ENCODE measurements at regions not wholly inside any gene's neighbourhood (a gene's known extent, or its start where the extent isn't known, plus 50 kb on each side); places are given as distances from the start of the nearest gene placed in this dataset.

- Mint-ChIP-seq H3K4me3 (no peak overlapping the region), H3K27ac (no peak overlapping the region), H3K9me3 (peaks cover 0 to 3% (median 2%) of the 10 kb centered on the region in 7 donors), H3K4me1 (no peaks in the 10 kb centered on the region), H3K36me3 (no peaks in the 10 kb centered on the region), H3K27me3 (ENCODE audit: low read depth in 3 of 3) (peaks cover 0 to 2% (median 0%) of the 10 kb centered on the region in 3 donors)
- Histone ChIP-seq H3K4me1 (ENCODE audit: control insufficient read depth in 1 of 2, insufficient read depth in 2 of 2, low read length in 2 of 2) (no peaks in the 10 kb centered on the region), H3K9me3 (replicated peaks in 1 of 2; ENCODE audit: control insufficient read depth in 1 of 2, insufficient read depth in 1 of 2, low read length in 2 of 2) (no peaks in the 10 kb centered on the region), H3K4me3 (replicated peaks in 1 of 3; ENCODE audit: low read depth in 2 of 3, low read length in 3 of 3) (no peak overlapping the region), H3K27me3 (ENCODE audit: control insufficient read depth in 2 of 2, insufficient read depth in 2 of 2, low read length in 2 of 2) (no peaks in the 10 kb centered on the region), H4K20me1 (ENCODE audit: insufficient read depth, low read length) (no peaks in the 10 kb centered on the region), H3K4me2 (replicated peaks; ENCODE audit: extremely low read depth, low read length, poor library complexity, severe bottlenecking) (no peak overlapping the region), H3K36me3 (replicated peaks in 1 of 2; ENCODE audit: control insufficient read depth in 1 of 2, insufficient read depth in 2 of 2, low read length in 2 of 2) (no peaks in the 10 kb centered on the region), H2AFZ (ENCODE audit: insufficient read depth, low read depth, low read length, poor library complexity, severe bottlenecking) (no peak overlapping the region), H3K9ac (ENCODE audit: insufficient read depth, low read length, poor library complexity, severe bottlenecking) (no peak overlapping the region), H3K27ac (ENCODE audit: low read depth in 1 of 2, low read length in 2 of 2) (no peak overlapping the region), H3K79me2 (ENCODE audit: insufficient read depth, low read length) (no peaks in the 10 kb centered on the region)
- no peak for TF ChIP-seq CTCF (IDR thresholded peaks at IDR 0.05)
- no peak for DNase-seq
- WGBS (ENCODE audit: insufficient coverage): 75% methylated on average over 2 of the region's 3 CpGs
- intact Hi-C loops (cut with micrococcal nuclease): no loop called here
These were observed 323.7 kb upstream of the ANKRD30A start for GRCh38 chr10:36801660-36802059.

GRCh38 chr10:36794981-36795380, 330.4 kb upstream of the ANKRD30A start:
- Histone ChIP-seq H3K4me3 (replicated peaks in 1 of 3; ENCODE audit: low read depth in 2 of 3, low read length in 3 of 3) (no peak overlapping the region), H3K79me2 (ENCODE audit: insufficient read depth, low read length) (no peaks in the 10 kb centered on the region), H3K4me1 (ENCODE audit: control insufficient read depth in 1 of 2, insufficient read depth in 2 of 2, low read length in 2 of 2) (no peaks in the 10 kb centered on the region), H4K20me1 (ENCODE audit: insufficient read depth, low read length) (no peaks in the 10 kb centered on the region), H3K9me3 (replicated peaks in 1 of 2; ENCODE audit: control insufficient read depth in 1 of 2, insufficient read depth in 1 of 2, low read length in 2 of 2) (no peaks in the 10 kb centered on the region), H3K9ac (ENCODE audit: insufficient read depth, low read length, poor library complexity, severe bottlenecking) (no peak overlapping the region), H3K27ac (ENCODE audit: low read depth in 1 of 2, low read length in 2 of 2) (no peak overlapping the region), H3K4me2 (replicated peaks; ENCODE audit: extremely low read depth, low read length, poor library complexity, severe bottlenecking) (no peak overlapping the region), H3K36me3 (replicated peaks in 1 of 2; ENCODE audit: control insufficient read depth in 1 of 2, insufficient read depth in 2 of 2, low read length in 2 of 2) (no peaks in the 10 kb centered on the region), H2AFZ (ENCODE audit: insufficient read depth, low read depth, low read length, poor library complexity, severe bottlenecking) (no peak overlapping the region), H3K27me3 (ENCODE audit: control insufficient read depth in 2 of 2, insufficient read depth in 2 of 2, low read length in 2 of 2) (no peaks in the 10 kb centered on the region)
- no peak for TF ChIP-seq CTCF (IDR thresholded peaks at IDR 0.05)
- 92% methylated on average over 2 of the region's 3 CpGs for WGBS (ENCODE audit: insufficient coverage)
- Mint-ChIP-seq H3K9me3 (peaks cover 0 to 2% (median 0%) of the 10 kb centered on the region in 7 donors), H3K27ac (no peak overlapping the region), H3K36me3 (no peaks in the 10 kb centered on the region), H3K27me3 (ENCODE audit: low read depth in 3 of 3) (peaks cover 0 to 4% (median 2%) of the 10 kb centered on the region in 3 donors), H3K4me1 (no peaks in the 10 kb centered on the region), H3K4me3 (no peak overlapping the region)
- intact Hi-C loops (cut with micrococcal nuclease): no loop called here
- DNase-seq: no peak
